Loucy (cell line): ENCODE measurements at regions not wholly inside any gene's neighbourhood (a gene's known extent, or its start where the extent isn't known, plus 50 kb on each side); places are given as distances from the start of the nearest gene placed in this dataset.

Experiments
- H2AFZ ChIP-seq: fragments of 200-600 bp; sonication (generic); 2 replicates; pipeline ENCODE4 v1.6.0; 2016; ENCODE audit warnings: antibody characterized with exemption, mild to moderate bottlenecking, low read length, moderate library complexity
- H3F3A ChIP-seq: fragments of 200-600 bp; 2 replicates; pipeline ENCODE4 v1.6.0; 2016; ENCODE audit warnings: antibody characterized with exemption, low read depth, mild to moderate bottlenecking
- H3K27me3 ChIP-seq: fragments of 200-600 bp; sonication (generic); 2 replicates; pipeline ENCODE4 v1.6.1; 2014; ENCODE audit warnings: low read length, mild to moderate bottlenecking; ENCODE audit not compliant: insufficient read depth, poor library complexity, severe bottlenecking
- H3K36me3 ChIP-seq: fragments of 200-600 bp; sonication (generic); 2 replicates; pipeline ENCODE4 v1.6.1; 2016; ENCODE audit warnings: low read length; ENCODE audit not compliant: insufficient read depth
- H3K4me1 ChIP-seq: fragments of 200-600 bp; sonication (generic); 2 replicates; pipeline ENCODE4 v1.5.1; 2014; ENCODE audit warnings: low read length, mild to moderate bottlenecking; ENCODE audit not compliant: insufficient read depth, poor library complexity, severe bottlenecking
- H3K4me2 ChIP-seq: fragments of 200-600 bp; sonication (generic); 2 replicates; pipeline ENCODE4 v1.6.0; 2014; ENCODE audit warnings: antibody characterized with exemption, low read length, low read depth, mild to moderate bottlenecking; ENCODE audit not compliant: poor library complexity, severe bottlenecking
- H3K4me3 ChIP-seq: fragments of 200-600 bp; sonication (generic); 2 replicates; pipeline ENCODE4 v1.5.1; 2014; ENCODE audit warnings: low read length, mild to moderate bottlenecking, mixed read lengths; ENCODE audit not compliant: poor library complexity, severe bottlenecking
- H3K79me2 ChIP-seq: fragments of 200-600 bp; sonication (generic); 2 replicates; pipeline ENCODE4 v1.6.1; 2014; ENCODE audit warnings: low read length; ENCODE audit not compliant: insufficient read depth
- H3K9ac ChIP-seq: fragments of 200-600 bp; sonication (generic); 2 replicates; pipeline ENCODE4 v1.6.0; 2014; ENCODE audit warnings: mild to moderate bottlenecking, low read depth, low read length, moderate library complexity; ENCODE audit not compliant: poor library complexity, severe bottlenecking
- H3K9me2 ChIP-seq: fragments of 200-600 bp; sonication (generic); replicated peaks from 2 replicates; pipeline ENCODE4 v1.6.1; 2016; ENCODE audit warnings: low read depth, low read length, mixed read lengths
- H3K9me3 ChIP-seq: fragments of 200-600 bp; sonication (generic); 2 replicates; pipeline ENCODE4 v1.6.1; 2014; ENCODE audit warnings: mild to moderate bottlenecking, antibody characterized with exemption, low read length, low read depth; ENCODE audit not compliant: insufficient read depth
- H4K20me1 ChIP-seq: fragments of 200-600 bp; sonication (generic); 2 replicates; pipeline ENCODE4 v1.6.0; 2014; ENCODE audit warnings: antibody characterized with exemption, low read length, mild to moderate bottlenecking; ENCODE audit not compliant: insufficient read depth, poor library complexity, severe bottlenecking
- CTCF ChIP-seq: fragments of 200-600 bp; sonication (generic); conservative IDR thresholded peaks from 2 replicates; pipeline ENCODE4 v1.5.1; 2014; ENCODE audit warnings: mild to moderate bottlenecking, antibody characterized with exemption, low read length
- EZH2phosphoT487 ChIP-seq: fragments of 200-600 bp; IDR thresholded peaks from 2 replicates; pipeline ENCODE4 v1.6.1; 2018; ENCODE audit warnings: antibody characterized with exemption, mild to moderate bottlenecking, moderate library complexity, borderline replicate concordance

GRCh38 chr11:26018336-26018735, 313.6 kb upstream of the ANO3 start:
- H3K9me2 ChIP-seq, result no peaks in the 10 kb centered on the region
- H3K36me3 ChIP-seq, result no peaks in the 10 kb centered on the region
- H3K27me3 ChIP-seq, result no peaks in the 10 kb centered on the region
- H3K4me2 ChIP-seq, result no peak overlapping the region
- no peak overlapping the region for H2AFZ ChIP-seq
- no peak for TF ChIP-seq CTCF
- TF ChIP-seq EZH2phosphoT487, result no peak
- H3K79me2 ChIP-seq, result no peaks in the 10 kb centered on the region
- H4K20me1 ChIP-seq, result no peaks in the 10 kb centered on the region
- no peaks in the 10 kb centered on the region for H3K4me1 ChIP-seq
- no peak overlapping the region for H3K4me3 ChIP-seq
- no peaks in the 10 kb centered on the region for H3F3A ChIP-seq
- no peaks in the 10 kb centered on the region for H3K9me3 ChIP-seq
- H3K9ac ChIP-seq, result no peak overlapping the region

- no peak overlapping the region for H3K9ac ChIP-seq
- H3K36me3 ChIP-seq, result no peaks in the 10 kb centered on the region
- no peak overlapping the region for H2AFZ ChIP-seq
- no peaks in the 10 kb centered on the region for H3K79me2 ChIP-seq
- H3K4me2 ChIP-seq, result no peak overlapping the region
- H3K4me1 ChIP-seq, result no peaks in the 10 kb centered on the region
- no peaks in the 10 kb centered on the region for H3K9me3 ChIP-seq
- no peaks in the 10 kb centered on the region for H3K27me3 ChIP-seq
- TF ChIP-seq CTCF (no peak), EZH2phosphoT487 (no peak)
- no peaks in the 10 kb centered on the region for H4K20me1 ChIP-seq
- H3K4me3 ChIP-seq, result no peak overlapping the region
- no peaks in the 10 kb centered on the region for H3K9me2 ChIP-seq
- no peaks in the 10 kb centered on the region for H3F3A ChIP-seq
Measured at GRCh38 chr11:26019386-26019785, 312.5 kb upstream of the ANO3 start.

- TF ChIP-seq EZH2phosphoT487 (no peak), CTCF (no peak)
- no peaks in the 10 kb centered on the region for H3K4me1 ChIP-seq
- H2AFZ ChIP-seq, result no peak overlapping the region
- H3K79me2 ChIP-seq, result no peaks in the 10 kb centered on the region
- H3F3A ChIP-seq, result no peaks in the 10 kb centered on the region
- no peaks in the 10 kb centered on the region for H3K9me3 ChIP-seq
- H3K4me2 ChIP-seq, result no peak overlapping the region
- H3K36me3 ChIP-seq, result no peaks in the 10 kb centered on the region
- no peak overlapping the region for H3K9ac ChIP-seq
- no peaks in the 10 kb centered on the region for H3K27me3 ChIP-seq
- H3K4me3 ChIP-seq, result no peak overlapping the region
- H4K20me1 ChIP-seq, result no peaks in the 10 kb centered on the region
- no peaks in the 10 kb centered on the region for H3K9me2 ChIP-seq
Measured at GRCh38 chr11:26021017-26021416, 310.9 kb upstream of the ANO3 start.
